Panc1 (cell line): ENCODE measurements at regions not wholly inside any gene's neighbourhood (a gene's known extent, or its start where the extent isn't known, plus 50 kb on each side); places are given as distances from the start of the nearest gene placed in this dataset.
"Not testable (repeated sequence)": the region's sequence is repeated elsewhere in the genome, so short reads cannot be mapped to it uniquely, and the experiment has no call there.

Experiments
- ATAC-seq: fragments of 200-7000 bp; cut with Tn5 transposase; 2 replicates; pipeline ENCODE4 v1.9.1; 2020; ENCODE audit warnings: mild to moderate bottlenecking, moderate library complexity
- BruUV-seq: library from RNA; stranded (reverse); fragments of 400-500 nt; replicated peaks from 2 replicates; lab custom pipeline; 2021; lab: Mats Ljungman, UMichigan
- CTCF ChIA-PET: fragments of 300-600 bp; sonication (Branson Sonifier 250); formaldehyde crosslinking; loops from one replicate; lab custom pipeline; 2022; ENCODE audit warnings: antibody characterized with exemption; lab: Charles Lee
- POLR2A ChIA-PET: fragments of 300-600 bp; sonication (Branson Sonifier 250); formaldehyde crosslinking; loops from one replicate; lab custom pipeline; 2022; ENCODE audit warnings: antibody characterized with exemption; lab: Charles Lee
- DNase-seq: peaks from one replicate; pipeline ENCODE4 v3.0.0-alpha.2; 2010; ENCODE audit warnings: low read depth, low spot score
- H3K27ac ChIP-seq: 2 replicates; pipeline ENCODE4 v1.5.1; 2011; ENCODE audit warnings: mild to moderate bottlenecking, low read length, inconsistent platforms
- H3K27me3 ChIP-seq: fragments of 200-500 bp; sonication (Bioruptor generic); 2 replicates; pipeline ENCODE4 v1.6.0; 2014; ENCODE audit warnings: low read length, inconsistent platforms; ENCODE audit not compliant: control insufficient read depth, insufficient read depth
- H3K36me3 ChIP-seq: fragments of 200-500 bp; sonication (Bioruptor generic); 2 replicates; pipeline ENCODE4 v1.5.1; 2014; ENCODE audit warnings: inconsistent platforms, mild to moderate bottlenecking, low read length, moderate library complexity; ENCODE audit not compliant: control insufficient read depth, insufficient read depth
- H3K4me1 ChIP-seq: 2 replicates; pipeline ENCODE4 v1.5.1; 2011; ENCODE audit warnings: inconsistent platforms, mild to moderate bottlenecking, low read length, moderate library complexity; ENCODE audit not compliant: control insufficient read depth, insufficient read depth
- H3K4me3 ChIP-seq, 2 experiments: 2 replicates each; pipeline ENCODE4 v1.5.1; 2011 to 2012; ENCODE audit warnings: low read depth in 2 of 2, low read length in 2 of 2, mild to moderate bottlenecking in 2 of 2, inconsistent platforms in 1 of 2, moderate library complexity in 1 of 2
- H3K9me3 ChIP-seq: fragments of 200-500 bp; sonication (Bioruptor generic); 2 replicates; pipeline ENCODE4 v1.5.1; 2014; ENCODE audit warnings: low read depth, mild to moderate bottlenecking, inconsistent platforms, low read length, moderate library complexity; ENCODE audit not compliant: control insufficient read depth, insufficient read depth
- POLR2AphosphoS5 ChIP-seq: IDR thresholded peaks from 2 replicates; pipeline ENCODE4 v1.6.1; 2012; ENCODE audit warnings: mild to moderate bottlenecking, low read depth, low read length, moderate library complexity
- SIN3A ChIP-seq: IDR thresholded peaks from 2 replicates; pipeline ENCODE4 v1.6.1; 2012; ENCODE audit warnings: low read depth, mild to moderate bottlenecking, low read length, moderate library complexity, borderline replicate concordance; ENCODE audit not compliant: insufficient read depth
- TCF7L2 ChIP-seq: IDR thresholded peaks from 2 replicates; pipeline ENCODE4 v1.6.1; 2011; ENCODE audit warnings: mild to moderate bottlenecking, low read depth, low read length, inconsistent platforms
- in situ Hi-C: cut with HindIII; loops from 2 replicates; pipeline ENCODE4 v1.10.0; 2016; ENCODE audit warnings: low sequenced_read_pairs, low pct_unique_long_range_greater_than_20kb
- intact Hi-C: fragments of 100-400 bp; cut with micrococcal nuclease; formaldehyde crosslinking; loops from one replicate; pipeline ENCODE4 v1.10.0; 2022; ENCODE audit not compliant: unreplicated experiment
- TF ChIP-seq, protein P1 (sequence below): fragments of 450-650 bp; IDR thresholded peaks from 2 replicates; pipeline ENCODE4 v1.5.1; 2017; ENCODE audit warnings: mild to moderate bottlenecking
- TF ChIP-seq, protein P2 (sequence below), 2 experiments: IDR thresholded peaks; 2 replicates each; pipeline ENCODE4 v1.6.1; 2011 to 2012; ENCODE audit warnings: low read depth in 2 of 2, control low read depth in 1 of 2, low read length in 1 of 2, mild to moderate bottlenecking in 1 of 2, moderate library complexity in 1 of 2; ENCODE audit not compliant: insufficient read depth in 1 of 2

GRCh38 chr9:73962792-73963191 lies 534.3 kb upstream of the RORB start:
- POLR2A ChIA-PET, result no interaction called here

DNA sequence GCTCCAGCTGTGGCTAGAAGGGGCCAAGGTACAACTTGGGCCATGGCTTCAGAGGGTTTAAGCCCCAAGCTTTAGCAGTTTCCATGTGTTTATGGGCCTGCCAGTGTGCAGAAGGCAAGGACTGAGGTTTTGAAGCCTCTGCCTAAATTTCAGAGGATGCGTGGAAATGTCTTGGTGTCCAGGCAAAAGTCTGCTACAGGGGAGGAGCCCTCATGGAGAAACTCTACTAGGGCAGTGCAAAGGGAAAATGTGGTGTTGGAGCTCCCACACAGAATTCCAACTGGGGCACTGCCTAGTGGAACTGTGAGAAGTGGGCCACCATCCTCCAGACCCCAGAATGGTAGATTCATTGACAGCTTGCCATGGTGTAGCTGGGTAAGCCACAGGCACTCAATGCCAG lies 527.2 kb upstream of the RORB start:
- no peak for TF ChIP-seq TCF7L2
- in situ Hi-C loops (no loop called here), intact Hi-C loops (no loop called here)
- no peak overlapping the region for H3K27ac ChIP-seq
- ATAC-seq, result no peak
- H3K9me3 ChIP-seq, result no peaks in the 10 kb centered on the region
- ChIA-PET POLR2A (no interaction called here), CTCF (interaction anchor here (0.6 kb wide), 1 partner anchor 1040 kb away, joined by 11 read pairs; no protein-coding TSS in a partner anchor)
- H3K36me3 ChIP-seq, result no peaks in the 10 kb centered on the region
- no peak for DNase-seq
- H3K4me1 ChIP-seq, result no peaks in the 10 kb centered on the region
- H3K4me3 ChIP-seq, result no peak overlapping the region
- no peaks in the 10 kb centered on the region for H3K27me3 ChIP-seq
- BruUV-seq, result no TSS peak

More at GRCh38 chr9:73962792-73963191, 534.3 kb upstream of the RORB start:
- TF ChIP-seq, protein P1, sequence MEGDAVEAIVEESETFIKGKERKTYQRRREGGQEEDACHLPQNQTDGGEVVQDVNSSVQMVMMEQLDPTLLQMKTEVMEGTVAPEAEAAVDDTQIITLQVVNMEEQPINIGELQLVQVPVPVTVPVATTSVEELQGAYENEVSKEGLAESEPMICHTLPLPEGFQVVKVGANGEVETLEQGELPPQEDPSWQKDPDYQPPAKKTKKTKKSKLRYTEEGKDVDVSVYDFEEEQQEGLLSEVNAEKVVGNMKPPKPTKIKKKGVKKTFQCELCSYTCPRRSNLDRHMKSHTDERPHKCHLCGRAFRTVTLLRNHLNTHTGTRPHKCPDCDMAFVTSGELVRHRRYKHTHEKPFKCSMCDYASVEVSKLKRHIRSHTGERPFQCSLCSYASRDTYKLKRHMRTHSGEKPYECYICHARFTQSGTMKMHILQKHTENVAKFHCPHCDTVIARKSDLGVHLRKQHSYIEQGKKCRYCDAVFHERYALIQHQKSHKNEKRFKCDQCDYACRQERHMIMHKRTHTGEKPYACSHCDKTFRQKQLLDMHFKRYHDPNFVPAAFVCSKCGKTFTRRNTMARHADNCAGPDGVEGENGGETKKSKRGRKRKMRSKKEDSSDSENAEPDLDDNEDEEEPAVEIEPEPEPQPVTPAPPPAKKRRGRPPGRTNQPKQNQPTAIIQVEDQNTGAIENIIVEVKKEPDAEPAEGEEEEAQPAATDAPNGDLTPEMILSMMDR, result no peak
- TF ChIP-seq SIN3A (no peak), POLR2AphosphoS5 (no peak), TCF7L2 (no peak)
- TF ChIP-seq, protein P2, sequence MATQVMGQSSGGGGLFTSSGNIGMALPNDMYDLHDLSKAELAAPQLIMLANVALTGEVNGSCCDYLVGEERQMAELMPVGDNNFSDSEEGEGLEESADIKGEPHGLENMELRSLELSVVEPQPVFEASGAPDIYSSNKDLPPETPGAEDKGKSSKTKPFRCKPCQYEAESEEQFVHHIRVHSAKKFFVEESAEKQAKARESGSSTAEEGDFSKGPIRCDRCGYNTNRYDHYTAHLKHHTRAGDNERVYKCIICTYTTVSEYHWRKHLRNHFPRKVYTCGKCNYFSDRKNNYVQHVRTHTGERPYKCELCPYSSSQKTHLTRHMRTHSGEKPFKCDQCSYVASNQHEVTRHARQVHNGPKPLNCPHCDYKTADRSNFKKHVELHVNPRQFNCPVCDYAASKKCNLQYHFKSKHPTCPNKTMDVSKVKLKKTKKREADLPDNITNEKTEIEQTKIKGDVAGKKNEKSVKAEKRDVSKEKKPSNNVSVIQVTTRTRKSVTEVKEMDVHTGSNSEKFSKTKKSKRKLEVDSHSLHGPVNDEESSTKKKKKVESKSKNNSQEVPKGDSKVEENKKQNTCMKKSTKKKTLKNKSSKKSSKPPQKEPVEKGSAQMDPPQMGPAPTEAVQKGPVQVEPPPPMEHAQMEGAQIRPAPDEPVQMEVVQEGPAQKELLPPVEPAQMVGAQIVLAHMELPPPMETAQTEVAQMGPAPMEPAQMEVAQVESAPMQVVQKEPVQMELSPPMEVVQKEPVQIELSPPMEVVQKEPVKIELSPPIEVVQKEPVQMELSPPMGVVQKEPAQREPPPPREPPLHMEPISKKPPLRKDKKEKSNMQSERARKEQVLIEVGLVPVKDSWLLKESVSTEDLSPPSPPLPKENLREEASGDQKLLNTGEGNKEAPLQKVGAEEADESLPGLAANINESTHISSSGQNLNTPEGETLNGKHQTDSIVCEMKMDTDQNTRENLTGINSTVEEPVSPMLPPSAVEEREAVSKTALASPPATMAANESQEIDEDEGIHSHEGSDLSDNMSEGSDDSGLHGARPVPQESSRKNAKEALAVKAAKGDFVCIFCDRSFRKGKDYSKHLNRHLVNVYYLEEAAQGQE (IDR thresholded peaks at IDR 0.05; ENCODE audit: insufficient read depth in 1 of 2, low read depth in 2 of 2, low read length in 1 of 2), result no peak
- CTCF ChIA-PET, result no interaction called here
- no peaks in the 10 kb centered on the region for H3K36me3 ChIP-seq
- no TSS peak for BruUV-seq
- H3K4me1 ChIP-seq, result no peaks in the 10 kb centered on the region
- intact Hi-C loops, result no loop called here
- ATAC-seq, result no peak
- no peak overlapping the region for H3K27ac ChIP-seq
- no peaks in the 10 kb centered on the region for H3K27me3 ChIP-seq
- no peaks in the 10 kb centered on the region for H3K9me3 ChIP-seq
- no peak overlapping the region for H3K4me3 ChIP-seq
- in situ Hi-C loops, result no loop called here
- no peak for DNase-seq

DNA sequence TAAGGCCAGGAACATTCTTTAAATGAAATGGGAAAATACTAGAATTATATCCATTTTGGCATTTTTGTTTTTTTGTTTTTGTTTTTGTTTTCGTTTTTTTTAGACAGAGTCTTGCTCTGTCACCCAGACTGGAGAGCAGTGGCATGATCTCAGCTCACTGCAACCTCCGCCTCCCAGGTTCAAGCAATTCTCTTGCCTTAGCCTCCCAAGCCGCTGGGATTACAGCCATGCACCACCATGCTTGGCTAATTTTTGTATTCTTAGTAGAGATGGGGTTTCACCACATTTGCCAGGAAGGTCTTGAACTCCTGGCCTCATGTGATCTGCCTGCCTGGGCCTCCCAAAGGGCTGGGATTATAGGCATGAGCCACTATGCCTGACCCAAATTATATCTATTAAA lies 520.7 kb upstream of the RORB start:
- H3K27me3 ChIP-seq, BruUV-seq, intact Hi-C loops, in situ Hi-C loops, H3K9me3 ChIP-seq, H3K4me3 ChIP-seq, H3K36me3 ChIP-seq, POLR2A ChIA-PET, CTCF ChIA-PET, ATAC-seq, H3K27ac ChIP-seq, DNase-seq, H3K4me1 ChIP-seq: not testable (repeated sequence)
